ENCODE measurements at regions not wholly inside any gene's neighbourhood (a gene's known extent, or its start where the extent isn't known, plus 50 kb on each side); places are given as distances from the start of the nearest gene placed in this dataset.

DNA sequence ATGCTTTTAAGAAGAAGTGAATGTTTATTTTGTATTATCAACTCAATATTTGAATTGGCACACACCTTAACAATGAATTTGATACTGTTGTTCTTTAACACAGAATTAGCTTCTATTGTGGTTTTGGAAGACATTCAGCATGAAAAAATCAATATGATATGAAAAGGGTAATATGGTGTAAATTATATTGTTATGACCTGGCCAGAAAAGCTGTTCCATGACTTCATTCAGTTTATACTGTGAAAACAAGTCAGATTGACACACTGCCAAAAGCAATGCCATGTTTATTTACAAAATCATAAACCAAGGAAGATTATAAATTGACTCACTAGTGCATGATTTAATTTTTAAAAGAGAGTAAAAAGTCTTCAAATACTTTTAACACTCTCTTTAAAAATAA, 851.4 kb upstream of the SEL1L start:
- Histone ChIP-seq H3K36me3 (ENCODE audit: insufficient read depth, low read length) (no peaks in the 10 kb centered on the region), H3K9me2 (ENCODE audit: low read depth, low read length) (no peaks in the 10 kb centered on the region), H3K27ac (ENCODE audit: low read depth, low read length, poor library complexity, severe bottlenecking) (no peak overlapping the region), H3K4me1 (ENCODE audit: insufficient read depth, low read length, severe bottlenecking) (no peaks in the 10 kb centered on the region), H2AFZ (ENCODE audit: low read length) (no peak overlapping the region), H3K4me3 (ENCODE audit: low read depth, low read length, poor library complexity, severe bottlenecking) (no peak overlapping the region), H4K20me1 (ENCODE audit: insufficient read depth, low read length) (no peaks in the 10 kb centered on the region), H3K9me3 (ENCODE audit: low read length) (no peaks in the 10 kb centered on the region), H3K27me3 (ENCODE audit: insufficient read depth, low read length) (no peaks in the 10 kb centered on the region), H3F3A (ENCODE audit: insufficient read depth, low read length) (no peaks in the 10 kb centered on the region), H3K9ac (ENCODE audit: low read length) (no peak overlapping the region), H3K4me2 (ENCODE audit: low read length) (no peak overlapping the region), H3K79me2 (ENCODE audit: insufficient read depth, low read length) (no peaks in the 10 kb centered on the region)
- TF ChIP-seq EZH2 (IDR thresholded peaks at IDR 0.05; ENCODE audit: borderline replicate concordance, low read length): no peak
- TF ChIP-seq, protein P1, sequence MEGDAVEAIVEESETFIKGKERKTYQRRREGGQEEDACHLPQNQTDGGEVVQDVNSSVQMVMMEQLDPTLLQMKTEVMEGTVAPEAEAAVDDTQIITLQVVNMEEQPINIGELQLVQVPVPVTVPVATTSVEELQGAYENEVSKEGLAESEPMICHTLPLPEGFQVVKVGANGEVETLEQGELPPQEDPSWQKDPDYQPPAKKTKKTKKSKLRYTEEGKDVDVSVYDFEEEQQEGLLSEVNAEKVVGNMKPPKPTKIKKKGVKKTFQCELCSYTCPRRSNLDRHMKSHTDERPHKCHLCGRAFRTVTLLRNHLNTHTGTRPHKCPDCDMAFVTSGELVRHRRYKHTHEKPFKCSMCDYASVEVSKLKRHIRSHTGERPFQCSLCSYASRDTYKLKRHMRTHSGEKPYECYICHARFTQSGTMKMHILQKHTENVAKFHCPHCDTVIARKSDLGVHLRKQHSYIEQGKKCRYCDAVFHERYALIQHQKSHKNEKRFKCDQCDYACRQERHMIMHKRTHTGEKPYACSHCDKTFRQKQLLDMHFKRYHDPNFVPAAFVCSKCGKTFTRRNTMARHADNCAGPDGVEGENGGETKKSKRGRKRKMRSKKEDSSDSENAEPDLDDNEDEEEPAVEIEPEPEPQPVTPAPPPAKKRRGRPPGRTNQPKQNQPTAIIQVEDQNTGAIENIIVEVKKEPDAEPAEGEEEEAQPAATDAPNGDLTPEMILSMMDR (IDR thresholded peaks at IDR 0.05; ENCODE audit: low read length): no peak

DNA sequence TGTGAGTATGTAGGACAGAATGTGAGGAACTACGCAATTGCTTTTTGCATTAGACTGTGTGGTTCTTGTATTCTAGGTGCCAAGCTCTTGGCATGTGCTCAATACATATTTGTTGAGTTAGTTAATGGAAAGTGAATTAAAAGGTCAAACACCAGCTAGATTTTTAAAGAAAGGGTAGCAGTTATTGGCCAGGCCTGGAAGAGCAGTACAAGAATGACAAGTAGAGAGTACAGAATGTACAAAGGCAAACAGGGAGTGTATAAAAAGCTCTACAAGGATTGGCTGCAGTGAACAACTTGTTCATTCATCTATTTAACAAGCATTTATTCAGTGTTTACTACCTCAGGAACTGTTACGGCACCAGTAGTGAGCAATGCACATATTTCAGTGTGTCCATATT, 854.0 kb upstream of the SEL1L start:
- Histone ChIP-seq H4K20me1 (ENCODE audit: insufficient read depth, low read length) (no peaks in the 10 kb centered on the region), H3K9me3 (ENCODE audit: low read length) (no peaks in the 10 kb centered on the region), H3F3A (ENCODE audit: insufficient read depth, low read length) (no peaks in the 10 kb centered on the region), H3K27me3 (ENCODE audit: insufficient read depth, low read length) (no peaks in the 10 kb centered on the region), H3K4me1 (ENCODE audit: insufficient read depth, low read length, severe bottlenecking) (no peaks in the 10 kb centered on the region), H3K4me3 (ENCODE audit: low read depth, low read length, poor library complexity, severe bottlenecking) (no peak overlapping the region), H3K27ac (ENCODE audit: low read depth, low read length, poor library complexity, severe bottlenecking) (no peak overlapping the region), H3K36me3 (ENCODE audit: insufficient read depth, low read length) (no peaks in the 10 kb centered on the region), H3K9me2 (ENCODE audit: low read depth, low read length) (no peaks in the 10 kb centered on the region), H2AFZ (ENCODE audit: low read length) (no peak overlapping the region), H3K9ac (ENCODE audit: low read length) (no peak overlapping the region), H3K4me2 (ENCODE audit: low read length) (no peak overlapping the region), H3K79me2 (ENCODE audit: insufficient read depth, low read length) (no peaks in the 10 kb centered on the region)
- no peak for TF ChIP-seq EZH2 (IDR thresholded peaks at IDR 0.05; ENCODE audit: borderline replicate concordance, low read length)
- TF ChIP-seq, protein P1 (IDR thresholded peaks at IDR 0.05; ENCODE audit: low read length): no peak

DNA sequence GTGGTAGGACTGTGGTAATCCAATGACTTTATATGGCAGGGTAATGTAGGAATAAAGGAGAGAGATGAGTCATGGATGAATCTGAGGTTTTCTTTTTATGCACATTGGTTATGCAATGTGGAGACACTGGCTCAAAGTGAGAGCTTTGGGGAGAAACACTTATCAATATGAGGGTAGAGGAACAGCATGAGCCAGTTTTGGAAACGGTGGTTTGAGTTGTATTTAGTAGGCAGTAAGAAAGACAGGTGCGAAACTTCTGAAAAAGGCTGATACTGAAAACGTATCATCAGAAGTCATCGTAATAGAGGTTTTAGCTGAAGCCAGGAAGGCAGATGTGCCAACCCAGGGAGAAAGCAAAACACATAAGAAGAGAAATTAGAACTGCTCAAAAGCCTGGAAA, 854.8 kb upstream of the SEL1L start:
- Histone ChIP-seq H3K9ac (ENCODE audit: low read length) (no peak overlapping the region), H3K36me3 (ENCODE audit: insufficient read depth, low read length) (no peaks in the 10 kb centered on the region), H3K9me2 (ENCODE audit: low read depth, low read length) (no peaks in the 10 kb centered on the region), H3F3A (ENCODE audit: insufficient read depth, low read length) (no peaks in the 10 kb centered on the region), H3K9me3 (ENCODE audit: low read length) (no peaks in the 10 kb centered on the region), H3K27me3 (ENCODE audit: insufficient read depth, low read length) (no peaks in the 10 kb centered on the region), H3K4me1 (ENCODE audit: insufficient read depth, low read length, severe bottlenecking) (no peaks in the 10 kb centered on the region), H3K4me3 (ENCODE audit: low read depth, low read length, poor library complexity, severe bottlenecking) (no peak overlapping the region), H4K20me1 (ENCODE audit: insufficient read depth, low read length) (no peaks in the 10 kb centered on the region), H3K27ac (ENCODE audit: low read depth, low read length, poor library complexity, severe bottlenecking) (no peak overlapping the region), H2AFZ (ENCODE audit: low read length) (no peak overlapping the region), H3K4me2 (ENCODE audit: low read length) (no peak overlapping the region), H3K79me2 (ENCODE audit: insufficient read depth, low read length) (no peaks in the 10 kb centered on the region)
- TF ChIP-seq, protein P1 (IDR thresholded peaks at IDR 0.05; ENCODE audit: low read length): no peak
- TF ChIP-seq EZH2 (IDR thresholded peaks at IDR 0.05; ENCODE audit: borderline replicate concordance, low read length): no peak
